ENCODE measurements at regions not wholly inside any gene's neighbourhood (a gene's known extent, or its start where the extent isn't known, plus 50 kb on each side); places are given as distances from the start of the nearest gene placed in this dataset.

DNA sequence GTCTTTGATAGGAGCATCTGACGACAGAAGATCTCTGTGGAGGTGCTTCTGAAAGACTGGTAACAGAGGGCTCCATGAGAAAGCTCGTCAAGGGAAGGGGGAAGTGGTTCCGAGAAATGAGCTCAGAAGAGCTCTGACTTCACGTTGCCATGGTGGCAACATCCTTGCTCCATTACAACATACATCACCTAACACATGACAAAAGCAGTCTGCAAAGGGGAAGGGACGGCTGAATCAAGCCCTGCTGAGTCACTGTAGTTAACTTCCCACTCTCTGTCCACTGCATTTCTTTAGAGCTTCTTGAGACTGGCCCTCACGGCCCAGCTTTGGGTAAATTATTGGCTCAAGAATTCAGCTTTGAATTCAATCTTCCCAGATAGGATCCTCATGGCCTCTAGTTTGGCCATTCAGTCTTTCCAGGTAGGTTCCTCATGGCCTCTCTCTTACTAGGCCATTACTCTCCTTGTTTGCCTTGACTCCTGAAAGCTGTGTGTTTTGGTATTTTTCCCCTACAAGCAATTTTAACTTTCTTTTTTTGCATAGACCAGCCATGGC is 88.0 kb upstream of the ZNF648 start:
- Mint-ChIP-seq H3K9me3 (peaks cover 7% of the 10 kb centered on the region), H3K4me1 (ENCODE audit: low read depth) (peaks cover 42% of the 10 kb centered on the region)
- peak; percentile 15 for DNase-seq (ENCODE audit: low spot score)

DNA sequence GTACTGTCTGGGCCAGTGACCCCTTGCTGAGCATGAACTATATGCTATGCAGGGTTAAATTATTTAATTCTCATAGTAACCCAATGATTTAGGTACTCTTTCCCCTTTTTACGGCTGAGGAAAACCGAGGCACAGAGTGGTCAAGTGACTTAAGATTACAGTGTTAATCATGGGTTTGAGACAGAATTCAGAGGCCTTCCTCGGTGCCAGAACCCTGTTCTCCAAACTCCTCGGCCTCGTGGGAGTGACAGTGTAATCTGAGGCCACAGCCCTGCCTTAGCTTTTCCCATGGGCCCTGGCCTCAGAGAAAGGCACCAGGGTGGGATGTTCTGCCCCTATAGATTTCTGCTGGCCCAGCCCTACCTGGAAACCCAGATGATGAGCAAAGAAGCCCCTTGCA is 86.4 kb upstream of the ZNF648 start:
- Mint-ChIP-seq H3K9me3 (no peaks in the 10 kb centered on the region), H3K4me3 (no peak overlapping the region), H3K27me3 (ENCODE audit: low read depth) (no peaks in the 10 kb centered on the region), H3K36me3 (ENCODE audit: low read depth) (no peaks in the 10 kb centered on the region), H3K27ac (no peak overlapping the region), H3K4me1 (ENCODE audit: low read depth) (peaks cover 38% of the 10 kb centered on the region)
- no peak for DNase-seq (ENCODE audit: low spot score)

More for the DNA sequence above, 88.0 kb upstream of the ZNF648 start:
- no peaks in the 10 kb centered on the region for H3K27me3 Mint-ChIP-seq (ENCODE audit: low read depth)
- peak overlapping the region; percentile 56 for H3K27ac Mint-ChIP-seq
- no peak overlapping the region for H3K4me3 Mint-ChIP-seq
- H3K36me3 Mint-ChIP-seq (ENCODE audit: low read depth): peaks cover 2% of the 10 kb centered on the region

DNA sequence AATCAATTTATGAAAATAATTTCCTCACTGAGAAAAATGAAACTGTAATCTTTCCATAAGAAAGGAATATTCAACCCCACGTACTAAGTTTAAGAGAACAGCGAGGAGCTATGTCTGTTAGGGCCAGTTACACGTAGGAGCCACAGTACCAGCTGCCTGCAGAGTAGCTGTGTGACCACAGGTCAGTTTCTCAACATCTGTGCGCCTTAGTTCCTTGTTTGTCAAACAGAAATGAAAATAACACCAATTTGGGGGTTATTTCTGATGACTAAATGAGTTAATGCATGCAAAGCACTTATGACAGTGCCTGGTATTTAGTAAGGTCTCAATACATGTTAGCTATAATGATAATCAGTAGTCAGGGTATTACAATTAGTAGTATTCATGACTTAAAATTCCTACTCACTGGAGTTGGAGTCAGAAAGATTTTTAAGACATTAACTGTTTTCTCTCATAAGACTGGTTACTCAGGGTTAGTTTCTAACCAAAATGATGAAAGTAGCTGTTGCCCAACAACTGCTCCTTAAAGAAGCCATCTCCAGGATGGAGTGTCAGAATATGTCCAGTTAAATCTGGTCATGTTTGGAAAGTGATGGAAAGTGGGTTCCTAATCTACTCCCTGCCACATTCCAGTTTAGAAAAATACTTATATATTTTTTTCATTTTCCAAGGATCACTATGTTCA is 85.8 kb upstream of the ZNF648 start:
- no peaks in the 10 kb centered on the region for H3K9me3 Mint-ChIP-seq
- H3K36me3 Mint-ChIP-seq (ENCODE audit: low read depth): no peaks in the 10 kb centered on the region
- H3K27me3 Mint-ChIP-seq (ENCODE audit: low read depth): no peaks in the 10 kb centered on the region
- DNase-seq (ENCODE audit: low spot score): no peak
- H3K27ac Mint-ChIP-seq: no peak overlapping the region
- H3K4me3 Mint-ChIP-seq: no peak overlapping the region
- peaks cover 35% of the 10 kb centered on the region for H3K4me1 Mint-ChIP-seq (ENCODE audit: low read depth)

DNA sequence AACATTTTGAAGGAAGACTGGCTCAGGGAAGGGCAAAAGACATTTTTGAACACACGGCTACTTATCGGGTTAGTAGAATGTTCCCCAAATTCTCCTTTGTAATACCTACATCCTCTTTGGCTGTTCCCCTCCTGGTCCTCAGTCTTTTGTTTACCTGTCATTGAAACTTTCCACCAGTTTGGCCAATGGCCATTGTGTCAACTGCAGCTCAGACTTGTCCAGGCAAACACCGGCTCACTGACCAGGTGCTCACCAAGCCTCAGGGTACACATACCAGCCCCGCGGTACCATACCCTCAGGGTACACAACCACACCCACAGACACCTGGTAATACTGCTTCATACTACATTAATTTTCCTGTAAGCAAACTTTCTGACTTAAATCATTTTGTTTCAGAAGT is 84.8 kb upstream of the ZNF648 start:
- no peak for DNase-seq (ENCODE audit: low spot score)
- Mint-ChIP-seq H3K36me3 (ENCODE audit: low read depth) (no peaks in the 10 kb centered on the region), H3K4me3 (no peak overlapping the region), H3K27ac (no peak overlapping the region), H3K9me3 (no peaks in the 10 kb centered on the region), H3K4me1 (ENCODE audit: low read depth) (peaks cover 35% of the 10 kb centered on the region), H3K27me3 (ENCODE audit: low read depth) (peaks cover 3% of the 10 kb centered on the region)

DNA sequence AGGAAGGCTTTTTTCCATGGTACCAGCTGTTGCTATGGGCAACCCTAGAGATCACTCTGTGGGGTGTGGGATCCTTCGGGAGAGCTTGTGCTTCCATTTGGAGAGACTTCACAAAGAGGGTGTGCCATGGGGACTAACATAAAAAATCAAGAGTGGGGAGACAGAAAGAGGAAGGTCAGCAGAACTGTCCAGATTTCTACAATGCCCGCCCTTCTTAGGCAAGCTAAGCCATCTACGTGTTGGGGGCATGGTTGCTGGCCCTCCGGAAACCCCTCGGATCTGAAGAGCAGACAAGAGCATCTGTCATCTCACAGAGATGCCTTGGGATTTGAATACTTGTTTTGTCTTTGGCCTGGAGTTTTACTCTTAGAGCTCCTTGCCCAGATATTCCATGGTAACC is 83.9 kb upstream of the ZNF648 start:
- H3K27ac Mint-ChIP-seq: no peak overlapping the region
- peaks cover 35% of the 10 kb centered on the region for H3K4me1 Mint-ChIP-seq (ENCODE audit: low read depth)
- H3K9me3 Mint-ChIP-seq: no peaks in the 10 kb centered on the region
- H3K4me3 Mint-ChIP-seq: no peak overlapping the region
- H3K27me3 Mint-ChIP-seq (ENCODE audit: low read depth): peaks cover 6% of the 10 kb centered on the region
- no peaks in the 10 kb centered on the region for H3K36me3 Mint-ChIP-seq (ENCODE audit: low read depth)
- no peak for DNase-seq (ENCODE audit: low spot score)

DNA sequence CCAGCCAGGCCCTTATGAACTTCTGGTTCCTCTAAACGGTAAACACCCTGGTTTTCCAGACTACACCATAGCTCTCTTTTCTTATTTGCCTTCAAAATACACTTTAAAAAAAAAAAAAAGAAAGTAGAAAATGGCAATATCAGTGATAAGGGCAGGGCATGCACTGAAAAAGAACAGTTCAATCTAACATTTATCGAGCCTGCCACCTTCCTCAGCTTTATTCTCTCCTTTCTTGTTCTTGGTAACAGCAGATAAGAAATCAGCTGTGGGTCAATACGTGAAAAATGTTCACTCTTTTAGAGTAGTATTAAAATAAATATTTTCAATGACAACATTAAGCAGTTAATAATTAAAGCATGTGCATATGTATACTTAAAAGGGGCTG is 83.1 kb upstream of the ZNF648 start:
- Mint-ChIP-seq H3K4me1 (ENCODE audit: low read depth) (peaks cover 31% of the 10 kb centered on the region), H3K27ac (no peak overlapping the region), H3K4me3 (no peak overlapping the region), H3K9me3 (no peaks in the 10 kb centered on the region), H3K36me3 (ENCODE audit: low read depth) (no peaks in the 10 kb centered on the region), H3K27me3 (ENCODE audit: low read depth) (peaks cover 6% of the 10 kb centered on the region)
- no peak for DNase-seq (ENCODE audit: low spot score)

DNA sequence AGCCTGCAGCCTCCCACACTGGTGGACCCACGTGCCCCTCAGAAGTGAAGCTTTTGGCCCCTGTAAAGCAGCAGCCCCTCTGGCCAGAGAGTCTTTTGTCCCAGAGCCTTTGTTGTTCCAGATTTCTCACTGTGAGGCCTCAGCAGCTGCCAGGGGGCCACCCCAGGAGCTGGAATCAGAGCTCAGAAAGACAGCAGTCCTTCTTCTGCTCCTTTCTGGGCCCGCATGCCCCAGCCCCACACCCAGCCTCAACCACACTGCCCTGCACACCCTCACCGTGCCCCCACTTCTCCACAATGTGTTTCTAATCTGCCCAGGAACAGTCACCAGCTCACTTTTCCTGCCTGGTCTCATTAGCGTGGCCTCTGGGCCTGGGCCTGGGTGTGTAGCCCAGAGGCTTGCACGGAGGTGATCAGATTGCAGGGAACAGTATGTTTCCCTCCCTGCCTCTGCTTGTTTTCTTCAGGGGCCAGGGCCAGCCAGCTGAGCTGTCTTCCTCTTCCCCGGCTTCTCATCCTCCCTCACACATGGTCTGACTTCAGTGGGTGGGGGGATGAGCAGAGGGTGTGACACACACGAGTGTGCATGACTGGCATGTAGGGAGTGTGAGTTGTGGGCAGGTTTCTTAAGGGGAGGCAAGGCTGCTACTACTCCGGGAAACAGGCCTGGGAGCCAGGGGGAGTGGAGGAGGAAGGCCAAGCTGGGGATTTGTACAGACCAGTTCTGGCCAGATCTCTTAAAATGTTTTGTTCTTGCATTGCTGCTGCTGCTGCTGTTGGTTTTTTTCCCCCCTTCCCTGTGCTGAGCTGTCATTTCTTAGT is 82.5 kb upstream of the ZNF648 start:
- Mint-ChIP-seq H3K9me3 (no peaks in the 10 kb centered on the region), H3K36me3 (ENCODE audit: low read depth) (no peaks in the 10 kb centered on the region), H3K27ac (no peak overlapping the region), H3K4me3 (no peak overlapping the region), H3K27me3 (ENCODE audit: low read depth) (peaks cover 6% of the 10 kb centered on the region), H3K4me1 (ENCODE audit: low read depth) (peaks cover 25% of the 10 kb centered on the region)
- no peak for DNase-seq (ENCODE audit: low spot score)

DNA sequence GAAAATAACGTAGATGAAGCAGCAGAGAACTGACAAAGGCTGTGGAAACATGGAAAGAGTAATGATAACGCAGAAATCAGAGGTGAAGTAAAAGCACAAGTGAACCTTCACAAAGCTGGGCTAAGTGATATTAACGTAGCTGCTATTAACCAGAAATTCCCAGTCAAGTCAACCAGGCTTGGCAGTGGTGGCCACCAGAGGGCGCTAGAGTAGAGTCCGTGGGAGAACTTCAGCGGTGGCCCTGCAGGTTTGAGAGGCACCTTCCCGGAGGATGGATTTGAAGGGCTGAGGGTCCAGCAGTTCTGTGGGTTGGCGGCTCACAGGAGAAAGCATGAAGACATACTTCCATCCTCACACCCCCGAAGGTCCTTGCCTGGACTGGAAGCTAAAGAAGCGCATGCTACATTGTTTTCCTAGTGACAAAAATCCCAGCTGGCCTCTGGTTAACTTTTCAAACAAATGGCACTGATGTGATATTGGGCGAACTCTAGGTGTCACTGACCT is 81.7 kb upstream of the ZNF648 start:
- no peaks in the 10 kb centered on the region for H3K9me3 Mint-ChIP-seq
- peaks cover 6% of the 10 kb centered on the region for H3K27me3 Mint-ChIP-seq (ENCODE audit: low read depth)
- H3K36me3 Mint-ChIP-seq (ENCODE audit: low read depth): no peaks in the 10 kb centered on the region
- no peak overlapping the region for H3K27ac Mint-ChIP-seq
- peak; percentile 74 for DNase-seq (ENCODE audit: low spot score)
- H3K4me1 Mint-ChIP-seq (ENCODE audit: low read depth): peaks cover 22% of the 10 kb centered on the region
- no peak overlapping the region for H3K4me3 Mint-ChIP-seq

DNA sequence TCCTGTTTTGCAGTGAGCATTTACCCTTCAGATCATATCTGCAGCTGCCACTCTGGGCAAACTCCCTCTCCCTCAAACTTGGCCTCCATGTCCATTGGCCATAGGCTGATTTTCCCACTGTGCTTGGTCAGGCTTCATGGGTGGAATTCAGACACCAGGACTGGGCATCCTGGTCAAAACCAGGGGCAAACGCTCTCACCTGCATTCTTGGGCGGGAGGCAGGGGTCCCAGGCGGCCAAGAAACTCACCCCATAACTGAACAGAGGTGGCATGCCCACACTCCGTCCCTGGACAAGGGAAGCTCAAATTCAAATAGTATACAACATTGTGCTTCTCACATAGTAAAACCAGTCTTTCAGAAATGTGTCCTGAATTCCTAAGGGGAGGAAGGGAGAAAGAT is 81.1 kb upstream of the ZNF648 start:
- H3K27ac Mint-ChIP-seq: no peak overlapping the region
- DNase-seq (ENCODE audit: low spot score): no peak

DNA sequence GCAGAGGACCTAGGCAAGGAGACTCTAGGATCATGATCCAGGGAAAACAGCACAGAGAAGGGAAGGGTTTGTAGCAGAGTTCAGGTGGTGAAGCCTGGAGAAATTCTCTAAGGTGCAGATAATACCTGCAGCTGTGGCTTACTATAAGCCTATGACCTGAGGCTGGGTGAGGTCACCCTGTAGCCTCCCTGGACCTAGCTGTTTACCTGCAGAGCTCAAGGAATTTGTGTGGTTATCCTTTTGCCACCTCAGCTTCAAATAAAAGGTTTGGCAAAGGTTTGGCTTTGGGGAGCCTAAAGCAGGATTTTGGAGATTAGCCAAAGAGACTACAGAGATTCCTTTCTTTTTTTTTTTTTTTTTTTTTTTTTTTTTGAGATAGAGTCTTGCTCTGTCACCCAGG is 79.5 kb upstream of the ZNF648 start:
- no peaks in the 10 kb centered on the region for H3K9me3 Mint-ChIP-seq
- DNase-seq (ENCODE audit: low spot score): no peak
- no peaks in the 10 kb centered on the region for H3K36me3 Mint-ChIP-seq (ENCODE audit: low read depth)
- H3K4me1 Mint-ChIP-seq (ENCODE audit: low read depth): peaks cover 20% of the 10 kb centered on the region
- H3K27me3 Mint-ChIP-seq (ENCODE audit: low read depth): peaks cover 6% of the 10 kb centered on the region
- H3K27ac Mint-ChIP-seq: no peak overlapping the region
- no peak overlapping the region for H3K4me3 Mint-ChIP-seq

More for the DNA sequence above, 81.1 kb upstream of the ZNF648 start:
- peaks cover 6% of the 10 kb centered on the region for H3K27me3 Mint-ChIP-seq (ENCODE audit: low read depth)
- no peaks in the 10 kb centered on the region for H3K9me3 Mint-ChIP-seq
- H3K4me3 Mint-ChIP-seq: no peak overlapping the region
- H3K36me3 Mint-ChIP-seq (ENCODE audit: low read depth): no peaks in the 10 kb centered on the region
- H3K4me1 Mint-ChIP-seq (ENCODE audit: low read depth): peaks cover 22% of the 10 kb centered on the region

DNA sequence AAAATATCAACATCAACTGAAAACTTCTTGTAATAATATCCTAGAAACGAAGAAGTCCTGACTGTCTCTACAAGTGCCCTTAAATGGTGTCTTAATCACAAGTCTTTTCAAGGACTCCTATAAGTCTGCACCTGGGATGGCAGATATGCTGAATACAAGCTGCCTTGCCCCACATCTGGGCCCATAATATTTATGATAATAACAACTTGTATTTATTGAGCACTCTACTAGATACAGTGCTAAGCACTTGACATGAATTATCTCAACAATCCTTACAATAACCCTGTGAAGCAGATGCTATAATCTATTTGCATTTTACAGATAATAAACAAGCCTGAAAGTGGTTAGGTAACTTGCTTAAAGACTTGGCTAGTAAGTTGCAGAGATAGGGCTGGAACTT is 78.0 kb upstream of the ZNF648 start:
- no peaks in the 10 kb centered on the region for H3K36me3 Mint-ChIP-seq (ENCODE audit: low read depth)
- peaks cover 10% of the 10 kb centered on the region for H3K4me1 Mint-ChIP-seq (ENCODE audit: low read depth)
- DNase-seq (ENCODE audit: low spot score): no peak
- no peak overlapping the region for H3K27ac Mint-ChIP-seq
- H3K27me3 Mint-ChIP-seq (ENCODE audit: low read depth): peaks cover 6% of the 10 kb centered on the region
- H3K4me3 Mint-ChIP-seq: no peak overlapping the region
- H3K9me3 Mint-ChIP-seq: peaks cover 10% of the 10 kb centered on the region

DNA sequence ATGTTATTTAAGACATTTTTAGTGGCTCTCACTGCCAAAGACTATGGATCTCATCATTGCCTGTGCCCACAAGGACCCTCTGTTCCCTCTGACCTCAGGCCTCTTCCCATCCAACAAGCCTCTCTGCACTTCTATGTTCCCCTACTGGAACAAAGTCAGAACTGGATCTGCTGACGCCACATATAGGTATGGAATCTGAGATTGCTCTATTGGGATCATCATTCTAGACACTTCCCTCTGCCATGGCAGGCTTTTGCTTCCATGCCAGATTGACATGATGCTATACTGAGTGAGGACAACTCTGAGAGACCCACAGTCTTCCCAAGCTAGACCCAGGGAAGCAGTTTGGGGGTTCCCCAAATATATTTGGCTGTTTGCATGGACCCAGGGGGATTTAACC is 76.0 kb upstream of the ZNF648 start:
- peaks cover 25% of the 10 kb centered on the region for H3K9me3 Mint-ChIP-seq
- no peak for DNase-seq (ENCODE audit: low spot score)
- peaks cover 6% of the 10 kb centered on the region for H3K27me3 Mint-ChIP-seq (ENCODE audit: low read depth)
- no peak overlapping the region for H3K27ac Mint-ChIP-seq
- H3K4me1 Mint-ChIP-seq (ENCODE audit: low read depth): peaks cover 3% of the 10 kb centered on the region
- no peaks in the 10 kb centered on the region for H3K36me3 Mint-ChIP-seq (ENCODE audit: low read depth)
- no peak overlapping the region for H3K4me3 Mint-ChIP-seq

DNA sequence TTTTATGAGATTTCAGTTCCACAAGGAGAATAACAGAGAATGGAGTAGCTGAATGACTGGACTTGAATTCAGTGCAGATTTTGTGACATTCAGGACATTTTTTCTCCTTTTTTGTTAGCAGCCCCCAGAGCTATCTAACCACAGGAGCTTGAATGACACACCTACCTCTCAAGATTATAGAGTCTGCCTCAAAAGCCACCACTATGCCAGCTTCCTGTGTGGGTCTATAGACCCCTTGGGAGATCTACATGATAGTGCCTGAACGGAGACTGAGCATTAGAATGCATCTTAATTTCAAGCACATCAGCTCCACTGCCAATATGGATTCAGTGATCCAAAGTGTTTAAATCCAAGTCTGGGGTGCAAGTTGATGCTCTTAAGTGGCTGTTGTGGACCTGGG is 74.4 kb upstream of the ZNF648 start:
- peaks cover 3% of the 10 kb centered on the region for H3K27me3 Mint-ChIP-seq (ENCODE audit: low read depth)
- H3K9me3 Mint-ChIP-seq: peaks cover 25% of the 10 kb centered on the region
- no peak for DNase-seq (ENCODE audit: low spot score)
- H3K27ac Mint-ChIP-seq: no peak overlapping the region
- H3K4me3 Mint-ChIP-seq: no peak overlapping the region
- no peaks in the 10 kb centered on the region for H3K36me3 Mint-ChIP-seq (ENCODE audit: low read depth)
- H3K4me1 Mint-ChIP-seq (ENCODE audit: low read depth): peaks cover 3% of the 10 kb centered on the region

DNA sequence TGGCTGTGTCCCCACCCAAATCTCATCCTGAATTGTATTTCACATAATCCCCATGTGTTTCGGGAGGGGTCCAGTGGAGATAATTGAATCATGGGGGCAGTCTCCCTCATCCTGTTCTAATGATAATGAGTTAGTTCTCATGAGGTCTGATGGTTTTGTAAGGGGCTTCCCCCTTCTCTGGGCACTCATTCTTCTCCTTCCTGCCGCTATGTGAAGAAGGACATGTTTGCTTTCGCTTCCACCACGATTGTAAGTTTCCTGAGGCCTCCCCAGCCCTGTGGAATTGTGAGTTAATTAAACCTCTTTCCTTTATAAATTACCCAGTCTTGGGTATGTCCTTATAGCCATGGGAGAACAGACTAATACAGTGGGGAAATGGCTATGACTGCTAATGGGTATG is 72.7 kb upstream of the ZNF648 start:
- no peak for DNase-seq (ENCODE audit: low spot score)
- Mint-ChIP-seq H3K27ac (no peak overlapping the region), H3K9me3 (peaks cover 28% of the 10 kb centered on the region), H3K36me3 (ENCODE audit: low read depth) (no peaks in the 10 kb centered on the region), H3K4me3 (no peak overlapping the region), H3K27me3 (ENCODE audit: low read depth) (no peaks in the 10 kb centered on the region), H3K4me1 (ENCODE audit: low read depth) (peaks cover 3% of the 10 kb centered on the region)

Measured in T-helper 2 cell treated with Interferon-gamma antibody and Interleukin-4, amounts not matched to agents 5 μg/mL and 100 μg/mL, for 36 hours (primary cell).